HuH-7 (cell line): ENCODE measurements at regions not wholly inside any gene's neighbourhood (a gene's known extent, or its start where the extent isn't known, plus 50 kb on each side); places are given as distances from the start of the nearest gene placed in this dataset.

Source experiments
- DNase-seq: peaks from one replicate; pipeline ENCODE4 v3.0.0; 2011; ENCODE audit warnings: low spot score

GRCh38 chr2:145596416-145596815 is 1076.5 kb upstream of the ZEB2 start:
- DNase-seq, result no peak

DNA sequence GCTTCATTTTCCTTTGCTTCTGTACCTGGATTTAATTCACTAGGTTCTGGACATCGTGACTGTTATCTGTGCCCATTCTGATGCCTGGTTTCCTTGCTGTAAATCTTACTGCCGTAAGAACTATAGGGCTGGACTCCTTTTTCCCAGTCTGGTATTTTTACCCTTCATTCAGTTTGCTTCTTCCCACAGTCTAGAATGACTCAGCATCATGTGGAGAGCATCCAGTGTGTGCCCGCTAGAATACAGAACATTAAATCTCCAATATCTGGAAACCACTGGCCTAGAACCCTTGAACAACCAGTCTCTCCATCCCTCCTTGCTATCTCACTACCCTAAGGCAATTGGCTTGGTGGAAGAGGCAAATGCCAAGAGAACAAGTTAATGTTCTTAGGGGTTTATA is 1075.4 kb upstream of the ZEB2 start:
- DNase-seq, result no peak

DNA sequence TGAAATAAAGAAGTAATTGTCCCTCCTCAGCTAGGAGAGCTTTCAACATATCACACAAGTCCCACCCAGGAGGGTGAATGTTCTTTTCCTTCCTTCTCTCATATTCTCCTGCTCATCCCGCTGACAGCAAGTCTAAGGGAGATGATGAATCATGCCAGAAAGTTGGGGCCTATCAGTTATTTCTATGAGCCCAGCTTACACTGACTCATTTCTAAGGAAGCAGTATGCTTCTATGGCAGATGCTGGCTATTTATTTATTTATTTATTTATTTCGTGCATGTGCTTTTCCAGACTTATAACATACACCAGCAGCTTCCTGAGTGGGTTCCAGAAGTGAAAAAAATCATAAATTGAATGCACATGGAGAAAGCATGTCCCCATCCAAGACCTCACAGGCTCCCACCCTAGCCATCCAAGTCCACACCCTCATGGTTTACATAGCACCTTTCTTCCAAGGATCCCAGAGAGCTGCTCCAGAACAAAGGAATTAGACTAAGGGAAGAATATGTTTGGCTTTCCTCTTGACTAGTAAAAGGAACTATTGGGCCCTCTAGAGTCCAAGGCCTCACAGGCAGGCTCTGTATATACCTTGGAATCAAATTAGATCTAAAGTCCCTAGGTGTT is 1074.2 kb upstream of the ZEB2 start:
- DNase-seq, result peak; percentile 3

- no peak for DNase-seq
Measured at GRCh38 chr2:145593280-145593679, 1073.4 kb upstream of the ZEB2 start.

- no peak for DNase-seq
Measured at GRCh38 chr2:145592361-145592760, 1072.4 kb upstream of the ZEB2 start.

DNA sequence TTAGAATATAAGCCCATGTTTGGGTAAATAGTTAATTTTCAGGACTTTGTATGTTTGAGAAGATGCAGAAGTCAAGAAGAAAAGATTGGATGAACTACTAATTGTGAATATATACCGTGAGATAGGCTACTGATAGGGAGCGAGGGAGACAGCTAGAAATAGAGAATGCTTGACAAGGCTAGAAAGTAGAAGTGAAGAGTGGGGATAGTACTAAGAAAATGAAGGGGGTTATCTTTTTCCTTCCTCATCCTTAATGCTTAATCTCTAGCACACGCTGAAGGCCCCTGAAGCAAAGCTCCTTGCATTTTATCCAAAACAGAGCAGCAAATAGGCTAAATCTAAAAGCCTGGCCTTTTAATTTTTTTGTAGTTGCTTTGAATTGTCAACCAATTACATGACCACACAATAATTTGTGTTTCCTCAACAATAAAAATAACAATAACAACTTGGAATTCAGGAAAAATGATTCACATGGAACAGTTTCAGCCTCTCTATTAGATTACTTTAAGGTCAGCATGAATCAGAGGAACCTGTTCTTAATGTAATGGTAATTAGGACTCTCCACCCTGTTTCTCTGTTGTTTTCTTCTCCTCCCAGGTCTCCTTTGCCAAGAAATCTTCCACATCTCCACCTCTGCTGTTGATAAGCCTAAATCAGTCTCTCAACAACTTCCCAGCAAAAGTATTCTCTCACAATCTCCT is 1071.3 kb upstream of the ZEB2 start:
- DNase-seq, result no peak

DNA sequence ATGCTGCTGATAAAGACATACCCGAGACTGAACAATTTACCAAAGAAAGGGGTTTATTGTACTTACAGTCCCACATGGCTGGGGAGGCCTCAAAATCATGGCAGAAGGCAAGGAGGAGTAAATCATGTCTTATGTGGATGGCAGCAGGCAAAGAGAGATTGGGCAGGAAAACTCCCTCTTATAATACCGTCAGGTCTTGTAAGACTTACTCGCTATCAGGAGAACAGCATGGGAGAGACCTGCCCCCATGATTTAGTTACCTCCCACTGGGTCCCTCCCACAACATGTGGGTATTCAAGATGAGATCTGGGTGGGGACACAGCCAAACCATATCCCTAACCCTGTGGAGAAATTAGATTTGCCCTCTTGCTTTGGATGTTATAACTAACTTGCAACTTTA is 1068.0 kb upstream of the ZEB2 start:
- no peak for DNase-seq

DNA sequence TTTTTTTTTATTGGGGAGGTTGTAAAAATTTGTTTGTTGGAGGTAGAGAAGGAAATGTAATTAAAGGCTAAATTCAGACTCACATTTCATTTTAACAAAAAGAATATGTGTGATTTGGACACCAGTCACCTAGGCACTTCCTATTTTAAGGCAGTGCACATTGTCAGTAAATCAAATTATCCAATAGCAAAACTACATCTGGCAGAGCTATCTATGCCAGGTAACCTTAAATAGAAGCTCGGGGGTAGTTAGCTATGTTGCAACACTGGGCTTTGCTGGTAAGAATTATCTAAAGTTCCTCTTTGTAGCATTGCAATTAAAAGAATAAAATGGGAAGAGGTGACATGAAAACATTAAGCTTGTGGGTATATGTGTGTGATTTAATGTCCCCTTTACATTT is 1064.4 kb upstream of the ZEB2 start:
- DNase-seq, result no peak

- no peak for DNase-seq
Measured at GRCh38 chr2:145573608-145574007, 1053.7 kb upstream of the ZEB2 start.

DNA sequence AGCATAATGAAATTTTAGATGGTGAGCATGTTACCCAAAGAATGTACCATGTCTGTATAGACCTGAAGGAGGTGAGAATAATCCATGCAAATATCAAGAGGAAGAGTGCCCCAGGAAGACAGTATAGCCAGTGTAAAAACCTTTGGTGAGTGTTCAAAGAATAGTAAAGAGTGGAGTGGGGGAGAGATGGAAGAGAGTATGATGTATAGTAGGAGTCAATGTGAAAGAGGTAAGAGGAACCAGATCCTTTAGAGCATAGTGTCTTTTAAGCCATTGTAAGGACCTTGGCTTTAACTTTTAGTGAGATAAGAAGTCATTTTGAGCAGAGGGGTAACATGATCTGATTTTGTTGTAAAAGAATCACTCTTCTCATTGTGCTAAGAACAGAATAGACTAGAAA is 1052.3 kb upstream of the ZEB2 start:
- no peak for DNase-seq

DNA sequence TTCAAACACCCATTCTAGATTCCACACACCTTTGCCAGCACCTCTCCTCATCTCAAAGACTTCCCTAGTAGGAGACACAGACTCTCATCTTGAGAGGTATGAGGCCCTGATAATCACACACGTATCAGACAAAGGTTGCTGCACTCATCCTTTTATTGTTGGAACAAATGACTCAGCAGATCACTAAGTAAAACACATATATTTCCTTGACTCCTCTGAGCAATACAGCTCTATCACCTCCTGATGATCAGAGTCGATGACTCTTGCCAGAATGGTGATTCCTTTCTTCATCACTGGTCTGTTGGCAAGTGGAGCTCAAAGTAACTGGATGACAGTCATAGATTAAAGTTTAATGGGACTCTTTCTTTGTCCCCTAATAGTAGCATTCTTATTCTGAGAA is 1049.2 kb upstream of the ZEB2 start:
- no peak for DNase-seq

DNA sequence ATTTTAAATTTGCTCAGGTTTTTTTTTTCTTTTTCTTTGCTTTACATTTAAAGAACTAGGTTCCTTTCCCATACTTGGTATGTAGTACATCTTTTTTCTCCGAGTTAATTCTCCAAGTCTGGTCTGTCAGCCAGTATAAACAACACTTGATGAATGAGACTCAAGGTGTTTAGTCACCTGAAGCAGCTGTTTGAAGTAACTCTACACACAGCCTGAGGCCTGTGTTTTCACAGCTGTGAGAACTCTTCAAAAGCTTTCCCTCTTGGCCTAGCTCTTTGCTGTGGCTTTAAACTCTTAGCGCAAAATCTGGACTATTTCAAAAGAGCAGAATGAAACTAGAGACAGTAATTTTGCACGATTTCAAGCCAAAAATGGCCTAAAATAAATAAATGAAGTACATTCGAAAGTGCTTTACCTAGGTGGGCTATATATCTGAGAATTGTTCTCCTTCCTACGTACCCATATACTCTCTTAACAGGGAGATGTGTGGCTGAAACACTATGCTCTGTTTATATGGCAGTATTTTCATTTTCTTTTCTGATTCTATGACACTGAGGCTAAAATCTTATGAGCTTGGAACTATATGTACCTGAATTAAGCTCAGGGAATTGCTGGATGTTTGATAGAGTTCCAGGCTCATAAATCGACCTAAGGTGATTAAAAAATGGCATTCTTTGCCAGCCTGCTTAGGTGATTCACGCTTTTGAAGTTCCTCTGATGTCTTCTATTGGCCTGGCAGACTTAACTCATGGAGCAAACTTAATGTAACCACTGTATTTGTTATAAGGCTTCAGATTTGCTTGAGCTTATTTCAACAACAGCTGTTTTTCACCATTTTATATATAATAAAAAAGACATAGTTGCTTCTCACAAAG is 1044.1 kb upstream of the ZEB2 start:
- no peak for DNase-seq

- no peak for DNase-seq
Measured at GRCh38 chr2:145561152-145561551, 1041.2 kb upstream of the ZEB2 start.

- DNase-seq, result no peak
Measured at GRCh38 chr2:145558617-145559350, 1038.9 kb upstream of the ZEB2 start.

DNA sequence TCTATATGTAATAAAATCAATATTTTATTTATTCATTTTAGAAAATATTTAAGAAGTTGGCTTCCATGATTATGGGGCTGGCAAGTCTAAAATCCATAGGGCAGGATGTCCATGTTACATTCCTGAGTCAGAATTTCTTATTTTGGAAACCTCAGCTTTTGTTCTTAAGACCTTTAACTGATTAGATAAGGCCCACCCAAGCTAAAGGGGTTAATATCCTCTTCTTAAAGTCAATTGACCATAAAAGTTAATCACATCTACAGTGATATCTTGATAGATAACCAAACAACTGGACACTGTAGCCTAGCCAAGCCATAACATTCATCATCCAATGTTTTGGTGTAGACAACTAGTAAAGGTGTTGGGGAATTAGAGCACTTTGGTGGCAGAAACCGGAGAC is 1035.4 kb upstream of the ZEB2 start:
- no peak for DNase-seq

GRCh38 chr2:145551686-145552085 is 1031.8 kb upstream of the ZEB2 start:
- no peak for DNase-seq

DNA sequence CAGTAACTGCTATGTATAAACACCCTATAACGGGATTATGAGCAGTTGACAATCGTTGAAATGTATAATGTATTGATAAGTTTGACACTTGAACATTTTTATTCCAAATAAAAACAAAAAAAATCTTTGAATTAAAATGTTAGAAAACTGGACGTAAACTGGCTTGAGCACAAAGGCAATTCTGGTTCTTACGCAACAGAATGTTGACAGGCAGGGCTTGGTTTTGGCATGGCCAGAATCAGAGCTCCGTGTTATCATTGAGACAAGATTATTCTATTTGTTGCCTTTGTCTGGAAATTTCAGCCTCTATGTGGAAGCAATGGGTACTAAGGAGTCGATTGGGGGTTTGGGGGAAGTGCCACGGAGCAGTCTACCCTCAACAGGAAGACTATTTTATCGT is 1028.6 kb upstream of the ZEB2 start:
- no peak for DNase-seq

DNA sequence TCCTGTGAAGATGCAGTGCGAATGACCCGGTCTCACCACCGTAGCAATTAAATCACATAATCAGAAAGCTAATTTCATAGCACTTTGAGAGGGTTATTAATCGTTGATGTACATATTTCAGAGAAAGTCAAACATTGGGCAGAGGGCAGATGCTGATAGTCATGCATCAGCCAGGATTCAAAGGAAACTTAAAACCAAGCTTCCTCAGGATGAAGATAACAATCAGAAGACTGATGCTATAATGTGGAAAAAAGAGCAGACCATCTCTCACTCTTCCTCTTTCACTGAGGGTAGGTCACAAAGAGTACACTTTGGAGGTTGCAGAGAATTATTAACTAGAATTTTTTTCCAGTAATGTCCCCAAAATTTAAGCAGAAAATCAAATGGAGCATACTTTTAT is 1027.7 kb upstream of the ZEB2 start:
- no peak for DNase-seq

- DNase-seq, result no peak
Measured at GRCh38 chr2:145546091-145546490, 1026.2 kb upstream of the ZEB2 start.

GRCh38 chr2:145543856-145544255 is 1023.9 kb upstream of the ZEB2 start:
- DNase-seq, result no peak

GRCh38 chr2:145543155-145543554 is 1023.2 kb upstream of the ZEB2 start:
- no peak for DNase-seq

GRCh38 chr2:145541028-145541427 is 1021.1 kb upstream of the ZEB2 start:
- no peak for DNase-seq
